AG04449 (cell line): ENCODE measurements at regions not wholly inside any gene's neighbourhood (a gene's known extent, or its start where the extent isn't known, plus 50 kb on each side); places are given as distances from the start of the nearest gene placed in this dataset.

Source experiments
- CTCF ChIA-PET: fragments of 350-600 bp; formaldehyde crosslinking; extraction: SDS; loops from one replicate; lab custom pipeline; 2021; ENCODE audit warnings: antibody characterized with exemption; lab: Yijun Ruan, JAX
- POLR2A ChIA-PET: fragments of 400-600, 350-600 bp; formaldehyde crosslinking; extraction: SDS; loops from one replicate; lab custom pipeline; 2020; ENCODE audit warnings: antibody characterized with exemption, inconsistent platforms; lab: Yijun Ruan, JAX
- DNase-seq: peaks from one replicate; pipeline ENCODE4 v3.0.0-alpha.2; 2010; ENCODE audit warnings: low read depth, low spot score
- H3K4me3 ChIP-seq: 2 replicates; pipeline ENCODE4 v1.5.1; 2011; ENCODE audit warnings: low read depth, mild to moderate bottlenecking, control low read depth, low read length
- TF ChIP-seq, protein P1 (sequence below): IDR thresholded peaks from one replicate; pipeline ENCODE4 v1.5.1; 2011; ENCODE audit warnings: mild to moderate bottlenecking, moderate library complexity, low read length, control low read depth, inconsistent platforms; ENCODE audit not compliant: insufficient read depth; ENCODE audit errors: missing control alignments

DNA sequence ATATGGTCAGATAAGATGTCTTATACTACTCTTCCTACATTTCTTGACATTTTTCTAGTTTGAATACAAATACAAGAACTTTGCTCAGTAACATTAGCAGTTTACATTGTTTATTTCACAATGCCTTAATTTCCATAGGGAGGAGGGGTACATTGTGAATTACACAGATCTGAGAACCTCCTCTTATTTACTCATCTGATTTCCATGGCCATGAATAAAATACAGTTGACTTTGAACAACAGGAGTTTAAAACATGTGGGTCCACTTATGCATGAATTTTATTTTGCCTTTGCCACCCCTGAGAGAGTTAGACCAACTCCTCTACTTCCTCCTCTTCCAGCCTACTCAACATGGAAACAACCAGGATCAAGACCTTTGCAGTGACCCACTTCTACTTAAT, 67.7 kb downstream of the MGST1 start:
- ChIA-PET CTCF (no interaction called here), POLR2A (no interaction called here)
- DNase-seq = no peak
- TF ChIP-seq, protein P1, sequence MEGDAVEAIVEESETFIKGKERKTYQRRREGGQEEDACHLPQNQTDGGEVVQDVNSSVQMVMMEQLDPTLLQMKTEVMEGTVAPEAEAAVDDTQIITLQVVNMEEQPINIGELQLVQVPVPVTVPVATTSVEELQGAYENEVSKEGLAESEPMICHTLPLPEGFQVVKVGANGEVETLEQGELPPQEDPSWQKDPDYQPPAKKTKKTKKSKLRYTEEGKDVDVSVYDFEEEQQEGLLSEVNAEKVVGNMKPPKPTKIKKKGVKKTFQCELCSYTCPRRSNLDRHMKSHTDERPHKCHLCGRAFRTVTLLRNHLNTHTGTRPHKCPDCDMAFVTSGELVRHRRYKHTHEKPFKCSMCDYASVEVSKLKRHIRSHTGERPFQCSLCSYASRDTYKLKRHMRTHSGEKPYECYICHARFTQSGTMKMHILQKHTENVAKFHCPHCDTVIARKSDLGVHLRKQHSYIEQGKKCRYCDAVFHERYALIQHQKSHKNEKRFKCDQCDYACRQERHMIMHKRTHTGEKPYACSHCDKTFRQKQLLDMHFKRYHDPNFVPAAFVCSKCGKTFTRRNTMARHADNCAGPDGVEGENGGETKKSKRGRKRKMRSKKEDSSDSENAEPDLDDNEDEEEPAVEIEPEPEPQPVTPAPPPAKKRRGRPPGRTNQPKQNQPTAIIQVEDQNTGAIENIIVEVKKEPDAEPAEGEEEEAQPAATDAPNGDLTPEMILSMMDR = no peak
- H3K4me3 ChIP-seq = no peak overlapping the region

DNA sequence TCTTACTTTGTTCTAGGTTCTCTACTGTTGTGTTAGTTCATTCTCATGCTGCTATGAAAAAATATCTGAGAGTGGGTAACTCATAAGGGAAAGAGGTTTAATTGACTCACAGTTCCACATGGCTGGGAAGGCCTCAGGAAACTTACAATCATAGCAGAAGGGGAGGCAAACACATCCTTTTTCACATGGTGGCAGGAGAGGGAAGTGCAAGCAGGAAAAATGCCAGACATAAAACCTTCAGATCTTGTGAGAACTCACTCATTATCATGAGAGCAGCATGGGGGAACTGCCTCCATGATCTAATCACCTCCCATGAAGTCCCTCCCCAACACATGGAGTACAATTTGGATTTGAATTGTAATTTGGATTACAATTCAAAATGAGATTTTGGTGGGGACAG, 69.6 kb downstream of the MGST1 start:
- ChIA-PET POLR2A (no interaction called here), CTCF (no interaction called here)
- no peak overlapping the region for H3K4me3 ChIP-seq
- no peak for DNase-seq
- TF ChIP-seq, protein P1 = no peak

DNA sequence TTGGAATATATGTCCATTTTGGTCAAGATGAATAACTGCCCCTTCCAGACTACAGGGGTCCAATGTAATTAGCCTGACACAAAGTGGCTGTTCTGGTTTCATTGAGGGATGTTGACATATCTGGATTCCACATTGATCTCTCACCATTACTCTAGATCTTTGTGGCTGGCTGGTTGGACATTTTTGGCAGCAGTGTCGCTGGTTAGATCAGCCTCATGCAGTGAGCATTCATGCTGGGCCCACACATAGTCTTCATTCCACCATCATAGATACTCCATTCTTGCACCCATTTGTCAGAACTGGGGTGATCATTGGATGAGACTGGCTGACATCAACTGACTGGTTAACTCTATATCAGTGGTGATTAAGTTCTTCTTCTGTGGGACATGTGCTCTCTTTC, 74.4 kb downstream of the MGST1 start:
- H3K4me3 ChIP-seq = no peak overlapping the region
- ChIA-PET POLR2A (no interaction called here), CTCF (no interaction called here)
- TF ChIP-seq, protein P1 = no peak
- no peak for DNase-seq

DNA sequence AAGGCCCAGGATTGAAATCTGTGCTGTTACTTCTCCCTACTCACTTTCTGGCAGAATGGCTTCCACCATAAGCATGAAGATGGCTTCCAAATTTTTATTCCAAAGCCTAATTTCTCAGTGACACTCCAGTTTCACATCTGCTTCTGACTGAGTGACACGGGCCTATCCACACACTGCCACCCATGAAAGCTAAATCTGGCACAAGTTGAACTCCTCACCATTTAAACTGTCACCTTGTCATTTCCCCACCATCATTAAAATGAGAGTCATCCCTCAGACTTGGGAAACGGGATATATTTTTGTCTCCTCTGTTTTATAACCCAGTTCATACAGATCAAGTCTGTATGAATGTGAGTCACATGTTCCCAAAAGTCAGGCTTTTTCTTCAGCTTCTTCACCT, 77.1 kb downstream of the MGST1 start:
- no peak for DNase-seq
- TF ChIP-seq, protein P1 = no peak
- POLR2A ChIA-PET = no interaction called here
- no peak overlapping the region for H3K4me3 ChIP-seq
- CTCF ChIA-PET = no interaction called here

DNA sequence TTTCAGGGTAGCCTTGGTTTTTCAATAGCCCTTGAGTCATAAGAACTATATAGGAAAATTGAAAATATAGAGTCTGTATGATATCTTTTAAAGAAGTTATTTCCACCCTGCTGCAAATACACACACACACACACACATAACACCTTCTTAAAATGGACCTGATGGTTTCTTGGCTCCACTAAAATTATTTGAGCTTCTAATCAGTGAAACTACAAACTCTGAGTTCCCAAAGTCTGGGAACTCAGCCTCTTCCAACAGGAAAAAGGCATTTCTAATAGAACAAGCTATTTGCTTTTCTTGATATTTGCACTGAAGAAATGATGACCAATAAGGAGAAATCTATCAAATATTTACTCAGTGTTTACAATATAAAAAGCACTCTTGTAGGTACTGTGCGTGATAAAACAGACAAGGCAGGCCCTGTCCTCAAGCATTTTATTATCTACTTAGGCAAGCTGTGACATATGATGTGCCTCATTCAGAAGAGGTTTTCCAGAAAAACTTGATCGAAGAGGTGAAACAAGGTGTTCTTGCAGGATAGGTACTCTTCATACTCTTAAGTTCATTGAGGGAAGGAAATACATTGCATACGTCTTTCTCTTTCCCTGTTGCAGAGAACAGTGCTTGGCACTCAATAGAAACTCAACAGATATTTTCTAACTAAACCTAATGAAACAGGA, 88.6 kb downstream of the MGST1 start:
- POLR2A ChIA-PET = no interaction called here
- DNase-seq = no peak
- TF ChIP-seq, protein P1 = no peak
- CTCF ChIA-PET = no interaction called here
- H3K4me3 ChIP-seq = no peak overlapping the region

DNA sequence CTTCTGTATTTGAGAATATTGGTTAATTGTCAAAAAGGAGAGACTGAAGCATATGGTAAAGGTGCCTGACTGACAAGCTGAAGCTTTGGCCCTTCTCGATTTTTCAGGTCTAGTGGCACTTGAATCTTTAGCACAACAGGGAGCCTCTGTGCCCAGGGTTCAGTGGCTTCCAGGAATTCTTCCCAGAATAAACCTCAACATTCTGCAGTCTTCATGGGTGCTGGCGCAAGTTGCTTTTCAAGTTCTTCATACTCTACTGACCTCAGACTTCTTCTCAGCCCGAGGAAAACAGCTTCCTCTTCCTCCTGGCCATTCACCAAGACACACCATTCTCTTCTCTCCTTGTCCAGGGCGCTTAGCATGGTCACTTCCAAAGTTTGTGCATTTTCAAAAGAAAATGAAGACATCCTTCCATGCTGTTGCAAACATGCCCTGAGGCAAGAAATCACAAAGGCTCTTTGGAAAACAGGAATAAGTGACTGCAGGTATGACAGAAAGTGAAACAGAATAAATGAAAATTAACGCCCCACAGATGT, 89.9 kb downstream of the MGST1 start:
- DNase-seq = no peak
- TF ChIP-seq, protein P1 = no peak
- ChIA-PET POLR2A (no interaction called here), CTCF (no interaction called here)
- H3K4me3 ChIP-seq = no peak overlapping the region
